IPS-18a (cell line): ENCODE measurements at regions not wholly inside any gene's neighbourhood (a gene's known extent, or its start where the extent isn't known, plus 50 kb on each side); places are given as distances from the start of the nearest gene placed in this dataset.

Experiments
- H3K27ac ChIP-seq: one replicate; pipeline ENCODE4 v1.5.1; 2013; ENCODE audit warnings: low read length
- H3K27me3 ChIP-seq: one replicate; pipeline ENCODE4 v1.6.1; 2013; ENCODE audit warnings: mild to moderate bottlenecking, low read length; ENCODE audit not compliant: control insufficient read depth, insufficient read depth
- H3K36me3 ChIP-seq: one replicate; pipeline ENCODE4 v1.6.1; 2013; ENCODE audit warnings: low read depth, low read length; ENCODE audit not compliant: control insufficient read depth
- H3K4me1 ChIP-seq: one replicate; pipeline ENCODE4 v1.6.1; 2013; ENCODE audit warnings: low read depth, low read length; ENCODE audit not compliant: control insufficient read depth
- H3K4me3 ChIP-seq: one replicate; pipeline ENCODE4 v1.5.1; 2013; ENCODE audit warnings: low read length
- H3K9ac ChIP-seq: one replicate; pipeline ENCODE4 v1.6.1; 2013; ENCODE audit warnings: mild to moderate bottlenecking, low read length, moderate library complexity
- H3K9me3 ChIP-seq: one replicate; pipeline ENCODE4 v1.6.1; 2013; ENCODE audit warnings: low read depth, low read length; ENCODE audit not compliant: control insufficient read depth

DNA sequence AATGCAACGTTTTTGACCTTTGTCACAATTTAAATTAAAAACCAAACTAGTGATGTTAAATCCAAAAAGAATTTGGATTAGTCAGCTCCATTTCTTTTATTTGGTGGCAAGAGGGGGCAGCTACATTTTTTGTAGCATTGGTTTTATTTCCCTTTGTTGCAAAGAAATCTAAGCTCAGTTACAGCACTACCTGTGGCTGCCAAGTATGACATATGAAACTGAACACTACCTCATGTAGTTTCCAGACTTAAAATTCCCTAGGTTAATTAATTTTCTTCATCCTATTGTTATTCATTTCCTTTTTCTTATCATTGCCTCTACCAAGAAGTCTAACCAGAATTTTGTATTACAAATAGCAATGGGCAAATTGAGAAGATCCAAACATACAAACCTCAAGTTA, 393.5 kb downstream of the BRINP1 start:
- no peak overlapping the region for H3K27ac ChIP-seq
- no peaks in the 10 kb centered on the region for H3K36me3 ChIP-seq
- no peak overlapping the region for H3K4me3 ChIP-seq
- H3K27me3 ChIP-seq = no peaks in the 10 kb centered on the region
- no peaks in the 10 kb centered on the region for H3K9me3 ChIP-seq
- peaks cover 5% of the 10 kb centered on the region for H3K4me1 ChIP-seq
- H3K9ac ChIP-seq = no peak overlapping the region

DNA sequence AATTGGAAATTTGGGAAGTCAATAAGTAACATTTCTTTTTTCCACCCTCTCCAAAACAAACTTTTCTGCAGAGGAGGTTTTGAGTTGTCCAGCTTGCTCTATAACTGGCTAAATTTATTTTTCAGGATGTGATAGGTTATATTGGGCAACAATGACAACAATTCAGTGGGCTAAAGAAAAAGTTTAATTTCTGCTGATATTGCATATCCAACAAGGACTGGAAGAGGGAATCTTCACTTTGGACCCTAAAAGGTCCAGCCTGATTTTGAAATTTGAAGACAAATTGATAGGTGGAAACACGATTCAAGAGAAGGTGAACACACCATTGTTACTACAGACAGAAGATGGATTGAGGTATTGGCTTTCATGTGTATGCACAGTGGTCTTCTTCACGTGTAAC, 393.1 kb downstream of the BRINP1 start:
- H3K9ac ChIP-seq = no peak overlapping the region
- no peaks in the 10 kb centered on the region for H3K27me3 ChIP-seq
- H3K27ac ChIP-seq = no peak overlapping the region
- H3K4me1 ChIP-seq = peaks cover 9% of the 10 kb centered on the region
- H3K9me3 ChIP-seq = no peaks in the 10 kb centered on the region
- H3K36me3 ChIP-seq = no peaks in the 10 kb centered on the region
- no peak overlapping the region for H3K4me3 ChIP-seq

DNA sequence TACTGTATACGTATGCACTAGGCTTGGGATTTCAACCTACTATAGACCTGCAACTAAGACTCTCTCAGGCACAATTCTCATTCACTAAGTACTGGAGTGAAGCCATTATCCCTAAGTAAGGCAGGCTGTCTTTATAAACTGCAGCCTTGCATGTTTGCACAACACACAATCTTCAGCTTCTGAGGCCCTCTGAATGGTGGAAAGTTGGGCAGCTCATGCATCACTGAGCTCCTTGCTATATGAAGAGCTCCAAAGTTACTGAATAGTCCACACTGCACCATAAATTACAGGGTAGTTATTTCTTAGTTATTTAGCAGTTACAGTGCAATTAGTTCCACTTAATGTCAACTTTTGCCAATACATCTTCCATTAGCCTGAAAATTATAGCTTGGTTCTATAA, 384.6 kb downstream of the BRINP1 start:
- H3K4me1 ChIP-seq = peaks cover 13% of the 10 kb centered on the region
- no peak overlapping the region for H3K4me3 ChIP-seq
- H3K27ac ChIP-seq = no peak overlapping the region
- no peak overlapping the region for H3K9ac ChIP-seq
- H3K36me3 ChIP-seq = no peaks in the 10 kb centered on the region
- no peaks in the 10 kb centered on the region for H3K9me3 ChIP-seq
- H3K27me3 ChIP-seq = no peaks in the 10 kb centered on the region

DNA sequence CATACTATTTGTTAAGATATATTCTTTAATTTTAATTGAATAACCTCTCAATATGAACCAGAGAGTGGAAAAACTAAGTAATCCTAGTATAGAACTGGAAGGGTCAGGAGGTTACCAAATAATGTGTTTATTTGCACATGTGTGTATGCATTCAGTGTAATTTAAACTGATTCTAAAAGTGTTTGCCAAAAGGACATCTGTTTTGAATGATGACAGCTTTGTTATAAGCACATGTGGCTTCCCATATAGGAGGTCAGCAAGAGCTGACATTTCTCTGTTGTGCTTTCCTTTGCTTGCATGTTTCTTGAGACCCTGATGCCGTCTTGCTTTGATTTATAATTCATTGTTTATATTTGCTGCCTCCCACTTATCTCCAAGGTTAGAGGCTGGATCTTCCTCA, 383.4 kb downstream of the BRINP1 start:
- no peak overlapping the region for H3K9ac ChIP-seq
- H3K9me3 ChIP-seq = no peaks in the 10 kb centered on the region
- peaks cover 7% of the 10 kb centered on the region for H3K4me1 ChIP-seq
- H3K27me3 ChIP-seq = no peaks in the 10 kb centered on the region
- no peak overlapping the region for H3K27ac ChIP-seq
- no peaks in the 10 kb centered on the region for H3K36me3 ChIP-seq
- no peak overlapping the region for H3K4me3 ChIP-seq

DNA sequence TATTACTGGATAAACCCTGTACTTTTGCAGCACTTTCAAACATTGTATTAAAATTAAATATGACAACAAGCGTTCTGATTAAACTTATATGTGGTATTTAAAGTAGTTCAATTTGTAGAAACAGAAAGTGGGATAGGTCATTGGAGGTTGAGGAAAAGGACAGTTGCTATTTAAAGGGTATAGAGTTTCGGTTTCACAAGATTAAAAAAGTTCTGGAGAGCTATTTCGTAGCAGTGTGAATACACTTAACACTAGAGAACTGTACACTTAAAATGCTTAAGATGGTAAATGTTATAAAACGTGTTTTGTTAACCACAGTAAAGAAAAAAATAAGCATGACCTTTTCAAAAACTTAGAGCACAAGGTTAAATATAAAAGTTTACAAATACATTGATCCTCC, 382.1 kb downstream of the BRINP1 start:
- H3K9ac ChIP-seq = no peak overlapping the region
- H3K9me3 ChIP-seq = no peaks in the 10 kb centered on the region
- H3K4me3 ChIP-seq = no peak overlapping the region
- H3K4me1 ChIP-seq = no peaks in the 10 kb centered on the region
- H3K27me3 ChIP-seq = no peaks in the 10 kb centered on the region
- H3K36me3 ChIP-seq = no peaks in the 10 kb centered on the region
- no peak overlapping the region for H3K27ac ChIP-seq

DNA sequence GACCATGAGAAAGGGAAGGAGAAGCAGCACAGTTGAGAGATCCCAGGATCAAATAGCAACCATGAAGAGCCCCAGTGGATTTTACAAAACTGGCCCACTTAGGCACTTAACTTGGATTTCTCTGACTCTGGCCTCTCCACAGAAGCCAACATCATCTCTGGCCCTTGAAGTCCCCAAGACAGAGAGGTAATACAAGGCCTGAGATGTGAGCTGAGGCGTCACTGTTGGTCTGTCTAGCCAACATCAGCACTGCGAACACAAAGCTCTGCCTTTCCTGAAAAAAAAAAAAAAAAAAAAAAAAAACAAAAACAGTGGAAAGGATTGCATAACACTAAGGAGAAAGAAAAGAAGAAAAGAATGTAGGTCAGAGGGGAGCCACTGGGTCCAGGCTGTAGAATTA, 378.3 kb downstream of the BRINP1 start:
- Histone ChIP-seq H3K4me3 (no peak overlapping the region), H3K4me1 (peaks cover 11% of the 10 kb centered on the region), H3K9ac (no peak overlapping the region), H3K27ac (no peak overlapping the region), H3K36me3 (no peaks in the 10 kb centered on the region), H3K27me3 (no peaks in the 10 kb centered on the region), H3K9me3 (no peaks in the 10 kb centered on the region)

DNA sequence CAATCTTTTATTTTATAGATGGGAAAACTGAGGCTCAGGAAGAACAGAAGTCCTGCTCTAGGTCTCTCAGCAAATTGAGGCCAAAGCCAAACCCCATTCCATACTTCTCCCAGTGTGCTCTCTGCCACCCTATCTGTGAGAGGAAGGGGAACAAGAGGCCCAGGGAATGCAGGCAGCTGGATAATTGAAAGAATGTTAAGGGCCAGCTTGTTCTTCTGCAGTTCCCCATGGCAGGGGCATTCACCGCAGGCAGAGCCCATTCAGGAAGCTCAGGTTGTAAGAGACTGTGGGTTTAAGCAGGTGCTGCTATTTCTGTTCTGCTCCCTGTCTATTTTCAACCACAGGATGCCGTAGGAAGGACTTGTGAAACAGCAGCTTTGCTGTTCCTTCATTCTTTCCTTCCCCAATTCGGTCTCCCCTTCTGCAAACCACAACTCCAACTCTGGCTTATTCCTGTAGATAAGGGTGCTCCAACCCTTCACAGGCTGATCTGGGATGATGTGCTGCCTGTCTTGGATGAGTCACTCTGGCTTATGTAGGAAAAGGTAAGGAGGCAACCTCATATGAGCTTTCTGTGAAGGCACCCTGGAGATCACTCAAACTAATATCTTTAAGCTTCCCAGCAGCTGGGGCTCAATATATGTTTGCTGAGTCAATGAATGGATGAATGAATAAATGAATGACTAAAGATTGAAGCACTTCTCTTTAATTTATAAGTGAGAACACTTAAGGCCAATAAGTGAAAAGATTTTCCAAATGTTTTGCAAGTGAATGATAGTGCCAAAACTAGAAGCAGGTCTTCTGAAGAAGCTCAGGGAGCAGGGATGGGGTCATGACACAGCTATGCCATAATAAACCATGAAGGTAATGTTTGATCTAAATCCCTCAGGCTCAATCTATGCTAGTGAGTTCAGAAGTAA, 377.6 kb downstream of the BRINP1 start:
- Histone ChIP-seq H3K4me1 (peaks cover 11% of the 10 kb centered on the region), H3K9ac (no peak overlapping the region)

DNA sequence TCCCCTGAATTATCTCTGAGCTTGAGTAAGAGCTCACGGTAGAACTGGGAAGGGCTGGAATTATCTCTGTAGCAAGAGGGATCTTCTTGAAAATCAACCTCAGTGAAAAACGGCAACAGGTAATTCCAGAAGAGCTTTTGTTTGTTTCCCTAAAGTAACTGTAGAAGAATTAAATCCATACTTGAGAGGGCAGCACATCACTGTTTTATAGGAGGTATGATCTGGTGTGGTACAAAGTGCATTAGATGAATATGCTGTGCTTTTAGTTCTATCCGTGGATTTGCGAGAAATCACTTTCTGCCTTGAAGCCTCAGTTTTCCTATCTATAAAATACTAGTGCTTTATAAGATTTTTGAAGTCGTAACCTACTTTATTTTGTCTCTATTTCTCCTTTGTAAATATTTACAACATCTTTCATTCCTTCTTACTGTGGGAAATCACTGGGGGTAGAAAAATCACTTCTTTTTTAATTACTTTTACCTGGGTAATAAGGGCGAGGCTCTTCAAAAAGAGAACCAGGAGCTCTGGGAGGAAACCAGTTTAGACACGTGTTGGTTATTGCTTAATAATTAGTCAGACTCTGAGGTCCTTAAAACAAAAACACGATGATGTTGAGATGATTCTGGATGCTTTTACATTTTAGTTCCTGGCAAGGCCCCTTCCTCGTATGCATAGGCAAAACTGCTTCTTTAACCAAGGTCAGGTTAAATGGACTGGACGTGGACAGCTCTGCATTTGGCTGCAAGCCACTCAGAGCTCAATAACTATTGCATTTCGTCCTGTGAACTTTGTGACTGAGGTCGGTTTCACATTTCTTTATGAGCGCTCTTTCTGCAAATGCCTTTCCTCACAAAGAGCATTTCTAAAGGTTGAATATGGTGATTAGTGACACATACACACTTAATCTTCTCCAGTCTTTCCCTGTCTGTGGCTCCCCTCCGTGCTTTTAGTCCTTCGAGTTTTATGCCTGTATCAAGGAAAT, 376.1 kb downstream of the BRINP1 start:
- Histone ChIP-seq H3K36me3 (no peaks in the 10 kb centered on the region), H3K9me3 (no peaks in the 10 kb centered on the region), H3K27me3 (no peaks in the 10 kb centered on the region), H3K4me1 (peaks cover 11% of the 10 kb centered on the region), H3K9ac (no peak overlapping the region), H3K27ac (no peak overlapping the region), H3K4me3 (no peak overlapping the region)

More for the DNA sequence above, 377.6 kb downstream of the BRINP1 start:
- Histone ChIP-seq H3K36me3 (no peaks in the 10 kb centered on the region), H3K4me3 (no peak overlapping the region), H3K9me3 (no peaks in the 10 kb centered on the region), H3K27ac (no peak overlapping the region), H3K27me3 (no peaks in the 10 kb centered on the region)

DNA sequence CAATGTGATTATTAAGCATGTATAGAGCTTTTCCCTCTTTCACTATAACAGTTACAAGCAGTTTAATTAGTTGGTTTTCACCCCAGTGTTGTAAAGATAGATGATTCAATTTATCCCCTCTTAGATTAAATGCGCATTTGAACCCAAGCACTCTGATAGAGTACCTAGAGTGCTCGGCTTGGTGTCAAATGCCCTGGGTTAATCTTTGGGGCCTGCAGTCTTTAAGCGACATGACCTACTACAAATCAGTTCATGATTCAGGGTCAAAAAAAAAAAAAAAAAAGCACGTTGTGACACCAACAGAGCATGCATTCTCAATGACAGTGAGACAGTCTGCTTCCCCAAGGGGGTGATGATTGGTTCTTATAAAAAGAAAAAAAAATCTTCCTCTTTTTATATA, 375.3 kb downstream of the BRINP1 start:
- Histone ChIP-seq H3K36me3 (no peaks in the 10 kb centered on the region), H3K9ac (no peak overlapping the region), H3K9me3 (no peaks in the 10 kb centered on the region), H3K27ac (no peak overlapping the region), H3K27me3 (no peaks in the 10 kb centered on the region), H3K4me3 (no peak overlapping the region), H3K4me1 (peaks cover 11% of the 10 kb centered on the region)

DNA sequence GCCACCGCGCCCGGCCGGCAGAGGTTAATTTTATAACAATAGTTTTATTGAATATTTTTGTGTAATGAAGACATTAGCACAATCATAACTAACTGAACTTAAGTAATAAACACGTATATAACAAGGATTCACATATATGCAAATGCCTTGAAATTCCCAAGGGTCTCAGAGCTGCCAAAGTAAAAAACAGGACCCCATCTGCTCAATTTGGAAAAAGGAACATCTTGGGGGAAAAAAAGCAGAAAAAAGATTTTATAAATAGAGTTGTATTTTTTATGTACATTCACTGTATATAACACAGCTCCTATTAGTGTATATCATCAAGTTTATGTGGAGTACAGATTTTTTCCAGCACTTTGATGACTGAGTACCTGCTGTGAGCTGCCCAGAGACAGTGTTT, 366.7 kb downstream of the BRINP1 start:
- H3K36me3 ChIP-seq = no peaks in the 10 kb centered on the region
- no peaks in the 10 kb centered on the region for H3K9me3 ChIP-seq
- no peak overlapping the region for H3K27ac ChIP-seq
- no peak overlapping the region for H3K9ac ChIP-seq
- H3K4me3 ChIP-seq = no peak overlapping the region
- no peaks in the 10 kb centered on the region for H3K4me1 ChIP-seq
- H3K27me3 ChIP-seq = no peaks in the 10 kb centered on the region

DNA sequence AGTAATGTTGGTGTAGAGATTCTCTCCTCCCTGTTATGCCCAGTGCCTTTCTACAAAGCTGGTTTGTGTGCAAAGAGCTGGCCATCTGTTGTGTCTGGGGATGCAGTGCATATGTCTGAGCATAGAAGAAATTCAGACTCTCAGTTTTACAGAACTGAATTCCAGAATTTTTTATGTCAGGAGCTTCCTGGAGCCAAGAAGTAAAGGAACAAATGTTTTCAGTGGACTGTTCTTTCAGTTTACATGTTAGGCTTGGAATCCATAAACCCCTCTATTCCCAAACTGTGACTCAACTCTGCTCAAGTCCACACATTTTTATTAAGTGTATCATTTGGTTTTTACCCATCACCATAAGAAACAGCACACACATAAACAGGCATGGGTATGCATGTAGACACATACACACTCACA, 366.0 kb downstream of the BRINP1 start:
- H3K27me3 ChIP-seq = no peaks in the 10 kb centered on the region
- no peak overlapping the region for H3K27ac ChIP-seq
- no peaks in the 10 kb centered on the region for H3K36me3 ChIP-seq
- no peak overlapping the region for H3K9ac ChIP-seq
- no peaks in the 10 kb centered on the region for H3K9me3 ChIP-seq
- H3K4me1 ChIP-seq = no peaks in the 10 kb centered on the region
- H3K4me3 ChIP-seq = no peak overlapping the region
